Gastrocnemius medialis (tissue), 4 donors: ENCODE measurements at regions not wholly inside any gene's neighbourhood (a gene's known extent, or its start where the extent isn't known, plus 50 kb on each side); places are given as distances from the start of the nearest gene placed in this dataset.

Experiments used
- CTCF ChIP-seq, 5 experiments: fragments of 450-650 bp in 3 of 5; fragments of 200-600 bp in 2 of 5; sonication (generic) in 2 of 5; IDR thresholded peaks in 4 of 5; conservative IDR thresholded peaks in 1 of 5; 1 replicate in 4 of 5; 2 replicates in 1 of 5; pipeline ENCODE4 v1.5.1; 2016 to 2019; ENCODE audit warnings: antibody characterized with exemption in 5 of 5, mild to moderate bottlenecking in 3 of 5, moderate library complexity in 3 of 5
- POLR2A ChIP-seq, 2 donors: fragments of 450-650 bp; IDR thresholded peaks; one replicate each; pipeline ENCODE4 v1.6.1; 2017; ENCODE audit warnings: antibody characterized with exemption in 2 of 2, mild to moderate bottlenecking in 2 of 2, moderate library complexity in 2 of 2

GRCh38 chr9:87022178-87022577 is 74.9 kb upstream of the GAS1 start:
- TF ChIP-seq POLR2A (IDR thresholded peaks at IDR 0.05) (no peak), CTCF (IDR thresholded peaks at IDR 0.05 in 4 of 5, conservative IDR thresholded peaks at IDR 0.05 in 1 of 5) (no peak)
